MM.1S (cell line): ENCODE measurements at regions not wholly inside any gene's neighbourhood (a gene's known extent, or its start where the extent isn't known, plus 50 kb on each side); places are given as distances from the start of the nearest gene placed in this dataset.

ENCODE experiments used
- EZH2 ChIP-seq: fragments of 300-600 bp; sonication (generic); optimal IDR thresholded peaks from 2 replicates; pipeline ENCODE3; 2017; ENCODE audit warnings: low read depth, mild to moderate bottlenecking, antibody characterized with exemption, low read length, mixed read lengths
- EZH2phosphoT487 ChIP-seq: fragments of 300-600 bp; sonication (generic); IDR thresholded peaks from 2 replicates; pipeline ENCODE4 v1.6.1; 2018; ENCODE audit warnings: antibody characterized with exemption, low read length
- TF ChIP-seq, protein P1 (sequence below): fragments of 300-600 bp; sonication (generic); IDR thresholded peaks from 2 replicates; pipeline ENCODE4 v1.5.1; 2016; ENCODE audit warnings: antibody characterized with exemption, low read length, mixed read lengths

DNA sequence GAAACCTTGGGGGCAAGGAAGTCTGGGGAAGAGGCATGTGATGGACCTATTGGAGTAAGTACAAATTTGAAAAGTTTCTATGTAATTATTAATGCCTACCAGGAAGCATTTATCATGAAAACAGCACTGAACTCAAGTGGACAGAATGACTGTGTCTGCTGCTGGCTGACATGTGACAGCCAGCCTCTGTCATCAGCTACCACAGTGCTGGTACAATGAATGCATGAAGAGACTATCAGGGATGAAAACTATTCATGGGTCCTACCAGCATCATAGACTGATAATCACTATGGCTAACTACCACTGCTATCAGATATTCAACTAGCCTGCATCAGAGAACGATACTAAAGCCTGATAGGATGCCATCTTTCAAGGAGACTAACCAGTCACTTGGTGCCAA is 193.5 kb downstream of the RAP2B start:
- TF ChIP-seq, protein P1, sequence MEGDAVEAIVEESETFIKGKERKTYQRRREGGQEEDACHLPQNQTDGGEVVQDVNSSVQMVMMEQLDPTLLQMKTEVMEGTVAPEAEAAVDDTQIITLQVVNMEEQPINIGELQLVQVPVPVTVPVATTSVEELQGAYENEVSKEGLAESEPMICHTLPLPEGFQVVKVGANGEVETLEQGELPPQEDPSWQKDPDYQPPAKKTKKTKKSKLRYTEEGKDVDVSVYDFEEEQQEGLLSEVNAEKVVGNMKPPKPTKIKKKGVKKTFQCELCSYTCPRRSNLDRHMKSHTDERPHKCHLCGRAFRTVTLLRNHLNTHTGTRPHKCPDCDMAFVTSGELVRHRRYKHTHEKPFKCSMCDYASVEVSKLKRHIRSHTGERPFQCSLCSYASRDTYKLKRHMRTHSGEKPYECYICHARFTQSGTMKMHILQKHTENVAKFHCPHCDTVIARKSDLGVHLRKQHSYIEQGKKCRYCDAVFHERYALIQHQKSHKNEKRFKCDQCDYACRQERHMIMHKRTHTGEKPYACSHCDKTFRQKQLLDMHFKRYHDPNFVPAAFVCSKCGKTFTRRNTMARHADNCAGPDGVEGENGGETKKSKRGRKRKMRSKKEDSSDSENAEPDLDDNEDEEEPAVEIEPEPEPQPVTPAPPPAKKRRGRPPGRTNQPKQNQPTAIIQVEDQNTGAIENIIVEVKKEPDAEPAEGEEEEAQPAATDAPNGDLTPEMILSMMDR: no peak
- no peak for TF ChIP-seq EZH2
- no peak for TF ChIP-seq EZH2phosphoT487
